Parathyroid adenoma (tissue), 2 donors: ENCODE measurements at regions not wholly inside any gene's neighbourhood (a gene's known extent, or its start where the extent isn't known, plus 50 kb on each side); places are given as distances from the start of the nearest gene placed in this dataset.

Source experiments
- H2AFZ ChIP-seq: fragments of 300-600 bp; sonication (generic); one replicate; pipeline ENCODE4 v1.7.0; 2017; ENCODE audit warnings: antibody characterized with exemption, mild to moderate bottlenecking
- H3K27ac ChIP-seq: fragments of 300-600 bp; sonication (generic); one replicate; pipeline ENCODE4 v1.7.0; 2017
- H3K27me3 ChIP-seq: fragments of 300-600 bp; sonication (generic); one replicate; pipeline ENCODE4 v1.7.0; 2017; ENCODE audit warnings: low read length; ENCODE audit not compliant: control insufficient read depth, insufficient read depth
- H3K36me3 ChIP-seq: fragments of 300-600 bp; sonication (generic); one replicate; pipeline ENCODE4 v1.7.0; 2017; ENCODE audit warnings: low read length; ENCODE audit not compliant: control insufficient read depth, insufficient read depth
- H3K4me1 ChIP-seq: fragments of 300-600 bp; sonication (generic); one replicate; pipeline ENCODE4 v1.7.0; 2017; ENCODE audit warnings: control low read depth
- H3K4me2 ChIP-seq: fragments of 300-600 bp; sonication (generic); one replicate; pipeline ENCODE4 v1.7.0; 2017; ENCODE audit warnings: low read length
- H3K4me3 ChIP-seq: fragments of 300-600 bp; sonication (generic); one replicate; pipeline ENCODE4 v1.7.0; 2017; ENCODE audit warnings: low read depth, low read length
- H3K79me2 ChIP-seq: fragments of 300-600 bp; sonication (generic); one replicate; pipeline ENCODE4 v1.7.0; 2017; ENCODE audit warnings: control low read depth
- H3K9ac ChIP-seq: fragments of 300-600 bp; sonication (generic); one replicate; pipeline ENCODE4 v1.7.0; 2017; ENCODE audit warnings: mild to moderate bottlenecking
- H3K9me3 ChIP-seq: fragments of 300-600 bp; sonication (generic); one replicate; pipeline ENCODE4 v1.7.0; 2017; ENCODE audit warnings: low read length; ENCODE audit not compliant: control insufficient read depth
- TF ChIP-seq, protein P1 (sequence below): fragments of 300-600 bp; sonication (generic); IDR thresholded peaks from one replicate; pipeline ENCODE4 v1.7.0; 2017; ENCODE audit warnings: antibody characterized with exemption, mild to moderate bottlenecking
- donor health status: primary hyperparathyroidism.

DNA sequence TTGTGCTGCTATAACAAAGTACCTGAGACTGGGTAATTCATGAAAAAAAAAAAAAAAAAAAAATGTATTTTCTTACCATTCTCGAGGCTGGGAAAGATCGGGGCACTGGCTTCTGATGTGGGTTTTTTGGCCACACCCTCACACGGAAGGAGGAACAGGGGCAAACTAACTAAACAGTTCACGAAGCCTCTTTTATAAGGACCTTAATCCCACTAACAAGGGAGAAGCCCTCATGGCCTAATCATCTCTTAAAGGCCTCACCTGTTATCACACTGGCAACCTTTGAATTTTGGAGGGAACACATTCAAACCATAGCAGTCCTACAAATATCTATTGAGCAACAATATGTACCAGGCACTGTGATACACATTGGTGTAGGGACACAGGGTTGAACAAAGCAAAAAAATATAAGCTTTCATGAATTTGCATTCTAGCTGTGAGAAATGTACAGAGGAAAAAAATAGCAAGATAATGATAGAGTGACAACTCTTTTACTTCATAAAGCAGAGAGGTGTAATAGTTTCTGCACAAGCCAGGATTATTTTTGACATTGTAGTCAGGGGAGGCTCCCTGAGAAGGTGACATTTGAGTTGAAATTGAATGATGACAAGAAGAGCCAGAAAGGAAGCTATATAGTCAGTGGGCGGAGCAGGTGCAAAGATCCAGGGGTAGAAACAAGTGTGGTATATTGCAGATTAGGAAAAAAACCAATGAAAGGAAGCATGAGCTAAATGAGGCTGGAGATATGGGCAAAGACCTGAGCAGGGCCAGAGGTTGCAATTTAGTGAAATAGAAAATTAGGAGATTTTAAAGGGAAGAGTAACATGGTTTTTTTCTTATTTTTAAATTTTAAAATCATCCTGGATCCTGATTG lies 68.1 kb upstream of the GRAMD2B start:
- H3K9me3 ChIP-seq: no peaks in the 10 kb centered on the region
- TF ChIP-seq, protein P1, sequence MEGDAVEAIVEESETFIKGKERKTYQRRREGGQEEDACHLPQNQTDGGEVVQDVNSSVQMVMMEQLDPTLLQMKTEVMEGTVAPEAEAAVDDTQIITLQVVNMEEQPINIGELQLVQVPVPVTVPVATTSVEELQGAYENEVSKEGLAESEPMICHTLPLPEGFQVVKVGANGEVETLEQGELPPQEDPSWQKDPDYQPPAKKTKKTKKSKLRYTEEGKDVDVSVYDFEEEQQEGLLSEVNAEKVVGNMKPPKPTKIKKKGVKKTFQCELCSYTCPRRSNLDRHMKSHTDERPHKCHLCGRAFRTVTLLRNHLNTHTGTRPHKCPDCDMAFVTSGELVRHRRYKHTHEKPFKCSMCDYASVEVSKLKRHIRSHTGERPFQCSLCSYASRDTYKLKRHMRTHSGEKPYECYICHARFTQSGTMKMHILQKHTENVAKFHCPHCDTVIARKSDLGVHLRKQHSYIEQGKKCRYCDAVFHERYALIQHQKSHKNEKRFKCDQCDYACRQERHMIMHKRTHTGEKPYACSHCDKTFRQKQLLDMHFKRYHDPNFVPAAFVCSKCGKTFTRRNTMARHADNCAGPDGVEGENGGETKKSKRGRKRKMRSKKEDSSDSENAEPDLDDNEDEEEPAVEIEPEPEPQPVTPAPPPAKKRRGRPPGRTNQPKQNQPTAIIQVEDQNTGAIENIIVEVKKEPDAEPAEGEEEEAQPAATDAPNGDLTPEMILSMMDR: no peak
- no peaks in the 10 kb centered on the region for H3K36me3 ChIP-seq
- H3K9ac ChIP-seq: no peak overlapping the region
- H3K27me3 ChIP-seq: no peaks in the 10 kb centered on the region
- H3K4me3 ChIP-seq: no peak overlapping the region
- no peak overlapping the region for H3K27ac ChIP-seq
- no peak overlapping the region for H3K4me2 ChIP-seq
- H3K4me1 ChIP-seq: no peaks in the 10 kb centered on the region
- H3K79me2 ChIP-seq: no peaks in the 10 kb centered on the region
- H2AFZ ChIP-seq: no peak overlapping the region

DNA sequence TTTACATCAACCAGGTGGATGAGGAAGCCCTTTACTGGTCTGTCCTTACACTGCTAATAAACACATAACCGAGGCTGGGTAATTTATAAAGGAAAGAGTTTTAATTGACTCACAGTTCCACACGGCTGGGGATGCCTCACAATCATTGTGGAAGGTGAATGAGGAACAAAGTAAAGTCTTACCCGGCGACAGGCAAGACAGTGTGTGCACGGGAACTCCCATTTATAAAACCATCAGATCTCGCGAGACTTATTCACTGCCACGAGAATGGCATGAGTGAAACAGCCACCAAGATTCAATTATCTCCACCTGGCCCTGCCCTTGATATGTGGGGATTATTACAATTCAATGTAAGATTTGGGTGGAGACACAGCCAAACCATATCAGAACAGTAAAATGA lies 67.3 kb upstream of the GRAMD2B start:
- Histone ChIP-seq H2AFZ (no peak overlapping the region), H3K79me2 (no peaks in the 10 kb centered on the region), H3K9me3 (no peaks in the 10 kb centered on the region), H3K36me3 (no peaks in the 10 kb centered on the region), H3K27ac (no peak overlapping the region), H3K27me3 (no peaks in the 10 kb centered on the region), H3K9ac (no peak overlapping the region), H3K4me2 (no peak overlapping the region), H3K4me1 (no peaks in the 10 kb centered on the region), H3K4me3 (no peak overlapping the region)
- TF ChIP-seq, protein P1: no peak

GRCh38 chr5:126357585-126358342 lies 65.4 kb upstream of the GRAMD2B start:
- H3K79me2 ChIP-seq: no peaks in the 10 kb centered on the region
- H3K9me3 ChIP-seq: no peaks in the 10 kb centered on the region
- H3K27ac ChIP-seq: no peak overlapping the region
- H3K9ac ChIP-seq: no peak overlapping the region
- TF ChIP-seq, protein P1: no peak
- H3K4me1 ChIP-seq: no peaks in the 10 kb centered on the region
- no peak overlapping the region for H3K4me2 ChIP-seq
- H3K36me3 ChIP-seq: no peaks in the 10 kb centered on the region
- no peak overlapping the region for H2AFZ ChIP-seq
- H3K4me3 ChIP-seq: no peak overlapping the region
- no peaks in the 10 kb centered on the region for H3K27me3 ChIP-seq

DNA sequence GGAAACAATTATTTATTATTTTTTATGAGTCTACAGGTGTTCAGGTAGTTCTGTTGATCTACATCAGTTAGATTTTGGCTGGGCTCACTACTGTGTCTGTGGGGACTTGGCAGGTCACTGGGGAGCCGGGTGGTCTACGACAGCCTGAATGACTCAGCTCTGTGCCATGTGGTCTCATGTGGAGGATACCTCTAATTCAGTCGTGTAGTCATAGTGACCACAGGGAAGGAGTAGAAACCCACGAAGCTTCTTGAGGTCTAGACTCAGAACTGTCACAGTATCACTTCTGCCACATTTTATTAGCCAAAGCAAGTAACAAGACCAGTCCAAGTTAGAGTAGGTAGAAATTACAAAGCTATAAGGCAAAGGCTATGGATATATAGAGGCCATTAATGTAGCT lies 64.7 kb upstream of the GRAMD2B start:
- TF ChIP-seq, protein P1: no peak
- H3K4me2 ChIP-seq: no peak overlapping the region
- H3K4me1 ChIP-seq: no peaks in the 10 kb centered on the region
- no peaks in the 10 kb centered on the region for H3K79me2 ChIP-seq
- no peak overlapping the region for H3K27ac ChIP-seq
- no peak overlapping the region for H3K9ac ChIP-seq
- no peaks in the 10 kb centered on the region for H3K36me3 ChIP-seq
- no peaks in the 10 kb centered on the region for H3K27me3 ChIP-seq
- no peak overlapping the region for H3K4me3 ChIP-seq
- no peaks in the 10 kb centered on the region for H3K9me3 ChIP-seq
- no peak overlapping the region for H2AFZ ChIP-seq
